ENCODE measurements at regions not wholly inside any gene's neighbourhood (a gene's known extent, or its start where the extent isn't known, plus 50 kb on each side); places are given as distances from the start of the nearest gene placed in this dataset.

GRCh38 chr1:70503358-70503757 is 92.3 kb downstream of the CTH start:
- TF ChIP-seq CTCF (IDR thresholded peaks at IDR 0.05) (no peak), EZH2 (IDR thresholded peaks at IDR 0.05; ENCODE audit: borderline replicate concordance, insufficient read depth, low read depth, low read length, poor library complexity, severe bottlenecking) (no peak)
- Histone ChIP-seq H3K36me3 (replicated peaks in 1 of 2; ENCODE audit: control extremely low read depth in 1 of 2, control insufficient read depth in 1 of 2, extremely low read depth in 1 of 2, insufficient read depth in 2 of 2, low read length in 1 of 2) (no peaks in the 10 kb centered on the region), H3K27ac (ENCODE audit: low read length in 2 of 2) (no peak overlapping the region), H3K79me2 (ENCODE audit: control insufficient read depth, insufficient read depth, low read length) (no peaks in the 10 kb centered on the region), H3K4me1 (ENCODE audit: control insufficient read depth in 2 of 2, insufficient read depth in 2 of 2, low read length in 2 of 2) (no peaks in the 10 kb centered on the region), H3K4me2 (replicated peaks; ENCODE audit: low read depth, low read length, poor library complexity, severe bottlenecking) (no peak overlapping the region), H3K27me3 (replicated peaks in 1 of 4; ENCODE audit: control extremely low read depth in 1 of 4, control insufficient read depth in 3 of 4, insufficient read depth in 4 of 4, low read length in 3 of 4) (no peaks in the 10 kb centered on the region), H3K9ac (ENCODE audit: low read length) (no peak overlapping the region), H4K20me1 (ENCODE audit: control insufficient read depth, insufficient read depth, low read length, poor library complexity, severe bottlenecking) (no peaks in the 10 kb centered on the region), H3K9me3 (ENCODE audit: control extremely low read depth in 1 of 3, control insufficient read depth in 2 of 3, insufficient read depth in 1 of 3, low read length in 2 of 3) (no peaks in the 10 kb centered on the region), H3K4me3 (ENCODE audit: control extremely low read depth in 1 of 5, extremely low read depth in 1 of 5, insufficient read depth in 1 of 5, low read depth in 2 of 5, low read length in 4 of 5) (no peak overlapping the region), H2AFZ (ENCODE audit: insufficient read depth, low read depth, low read length, poor library complexity, severe bottlenecking) (no peak overlapping the region)
- H3K4me3 Mint-ChIP-seq = no peak overlapping the region
- POLR2A ChIA-PET = no interaction called here
- H3K9me3 Mint-ChIP-seq (ENCODE audit: insufficient read depth) = no peaks in the 10 kb centered on the region
- no peak overlapping the region for H3K27ac Mint-ChIP-seq
- H3K4me1 Mint-ChIP-seq = no peaks in the 10 kb centered on the region
- ATAC-seq (ENCODE audit: low read depth) = no peak
- H3K27me3 Mint-ChIP-seq = peaks cover 21% of the 10 kb centered on the region
- WGBS (ENCODE audit: insufficient coverage) = no CpG with 5 or more reads among the region's 1 CpG
- intact Hi-C loops (cut with micrococcal nuclease) = no loop called here
- CTCF ChIA-PET = interaction anchor here (0.7 to 1.0 kb wide), 2 partner anchors 372 to 547 kb away, joined by 3 to 5 read pairs; no protein-coding TSS in a partner anchor
- DNase-seq = no peak

- Histone ChIP-seq H3K27me3 (replicated peaks in 1 of 4; ENCODE audit: control extremely low read depth in 1 of 4, control insufficient read depth in 3 of 4, insufficient read depth in 4 of 4, low read length in 3 of 4) (no peaks in the 10 kb centered on the region), H3K4me1 (ENCODE audit: control insufficient read depth in 2 of 2, insufficient read depth in 2 of 2, low read length in 2 of 2) (no peaks in the 10 kb centered on the region), H3K27ac (ENCODE audit: low read length in 2 of 2) (no peak overlapping the region), H3K4me2 (replicated peaks; ENCODE audit: low read depth, low read length, poor library complexity, severe bottlenecking) (no peak overlapping the region), H2AFZ (ENCODE audit: insufficient read depth, low read depth, low read length, poor library complexity, severe bottlenecking) (no peak overlapping the region), H3K79me2 (ENCODE audit: control insufficient read depth, insufficient read depth, low read length) (no peaks in the 10 kb centered on the region), H3K36me3 (replicated peaks in 1 of 2; ENCODE audit: control extremely low read depth in 1 of 2, control insufficient read depth in 1 of 2, extremely low read depth in 1 of 2, insufficient read depth in 2 of 2, low read length in 1 of 2) (no peaks in the 10 kb centered on the region), H4K20me1 (ENCODE audit: control insufficient read depth, insufficient read depth, low read length, poor library complexity, severe bottlenecking) (no peaks in the 10 kb centered on the region), H3K4me3 (ENCODE audit: control extremely low read depth in 1 of 5, extremely low read depth in 1 of 5, insufficient read depth in 1 of 5, low read depth in 2 of 5, low read length in 4 of 5) (no peak overlapping the region), H3K9ac (ENCODE audit: low read length) (no peak overlapping the region), H3K9me3 (ENCODE audit: control extremely low read depth in 1 of 3, control insufficient read depth in 2 of 3, insufficient read depth in 1 of 3, low read length in 2 of 3) (no peaks in the 10 kb centered on the region)
- DNase-seq (no peak), ATAC-seq (ENCODE audit: low read depth) (no peak)
- WGBS (ENCODE audit: insufficient coverage) = 91% methylated on average over 6 of the region's 7 CpGs
- POLR2A ChIA-PET = no interaction called here
- no peak for TF ChIP-seq CTCF (IDR thresholded peaks at IDR 0.05)
- TF ChIP-seq EZH2 (IDR thresholded peaks at IDR 0.05; ENCODE audit: borderline replicate concordance, insufficient read depth, low read depth, low read length, poor library complexity, severe bottlenecking) = no peak
- Mint-ChIP-seq H3K9me3 (ENCODE audit: insufficient read depth) (no peaks in the 10 kb centered on the region), H3K4me1 (no peaks in the 10 kb centered on the region), H3K4me3 (no peak overlapping the region), H3K27me3 (peaks cover 21% of the 10 kb centered on the region), H3K27ac (no peak overlapping the region)
- CTCF ChIA-PET = interaction anchor here (0.7 kb wide), 1 partner anchor 546 kb away, joined by 3 read pairs; no protein-coding TSS in a partner anchor
- intact Hi-C loops (cut with micrococcal nuclease) = no loop called here
Measured at GRCh38 chr1:70504176-70504820, 93.2 kb downstream of the CTH start.
